B cell (primary cell): ENCODE measurements at regions not wholly inside any gene's neighbourhood (a gene's known extent, or its start where the extent isn't known, plus 50 kb on each side); places are given as distances from the start of the nearest gene placed in this dataset.

Experiments
- ATAC-seq: fragments of 200-7000 bp; cut with Tn5 transposase; one replicate; pipeline ENCODE4 v1.10.0; 2021; ENCODE audit warnings: low read depth, mild to moderate bottlenecking, moderate number of reproducible peaks, moderate library complexity
- CTCF ChIA-PET: fragments of 350-600 bp; sonication (Branson Sonifier 250); formaldehyde crosslinking; loops from one replicate; lab custom pipeline; 2021; ENCODE audit warnings: antibody characterized with exemption, inconsistent platforms; lab: Charles Lee
- POLR2A ChIA-PET: fragments of 350-600 bp; sonication (Branson Sonifier 250); formaldehyde crosslinking; loops from one replicate; lab custom pipeline; 2021; ENCODE audit warnings: antibody characterized with exemption; lab: Charles Lee
- DNase-seq: peaks from one replicate; pipeline ENCODE4 v3.0.0; 2013
- H2AFZ ChIP-seq: 2 replicates; pipeline ENCODE4 v1.6.1; 2012; ENCODE audit warnings: mild to moderate bottlenecking, low read depth, low read length; ENCODE audit not compliant: insufficient read depth, poor library complexity, severe bottlenecking
- H3K27ac ChIP-seq, 2 donors: 1 replicate in 1 of 2; 2 replicates in 1 of 2; pipeline ENCODE4 v1.5.1; 2012 to 2013; ENCODE audit warnings: low read length in 2 of 2, mild to moderate bottlenecking in 2 of 2, moderate library complexity in 1 of 2
- H3K27me3 ChIP-seq, 4 experiments: fragments of 200-600 bp in 1 of 4; sonication (generic) in 1 of 4; replicated peaks in 1 of 4; 1 replicate in 2 of 4; 2 replicates in 2 of 4; pipeline versions ENCODE4 v1.6.1 to v1.7.0; 2013 to 2016; ENCODE audit warnings: low read length in 3 of 4, mild to moderate bottlenecking in 2 of 4, mixed read lengths in 1 of 4, moderate library complexity in 1 of 4; ENCODE audit not compliant: insufficient read depth in 4 of 4, control insufficient read depth in 3 of 4; ENCODE audit errors: control extremely low read depth in 1 of 4
- H3K36me3 ChIP-seq, 2 experiments: replicated peaks in 1 of 2; 1 replicate in 1 of 2; 2 replicates in 1 of 2; pipeline versions ENCODE4 v1.6.1 to v1.7.1; 2013; ENCODE audit warnings: low read length in 1 of 2; ENCODE audit not compliant: insufficient read depth in 2 of 2, control insufficient read depth in 1 of 2; ENCODE audit errors: control extremely low read depth in 1 of 2, extremely low read depth in 1 of 2
- H3K4me1 ChIP-seq, 2 donors: fragments of 200-600 bp in 1 of 2; sonication (generic) in 1 of 2; 1 replicate in 1 of 2; 2 replicates in 1 of 2; pipeline versions ENCODE4 v1.5.1 to v1.6.1; 2013 to 2017; ENCODE audit warnings: low read length in 2 of 2; ENCODE audit not compliant: control insufficient read depth in 2 of 2, insufficient read depth in 2 of 2
- H3K4me2 ChIP-seq: replicated peaks from 2 replicates; pipeline ENCODE3; 2012; ENCODE audit warnings: mild to moderate bottlenecking, low read depth, low read length; ENCODE audit not compliant: poor library complexity, severe bottlenecking
- H3K4me3 ChIP-seq, 5 experiments: fragments of 200-600 bp in 1 of 5; sonication (generic) in 1 of 5; 1 replicate in 3 of 5; 2 replicates in 2 of 5; pipeline versions ENCODE4 v1.5.1 to v1.7.0; 2011 to 2016; ENCODE audit warnings: low read length in 4 of 5, mild to moderate bottlenecking in 4 of 5, low read depth in 2 of 5, control low read depth in 1 of 5, moderate library complexity in 1 of 5; ENCODE audit not compliant: insufficient read depth in 1 of 5; ENCODE audit errors: control extremely low read depth in 1 of 5, extremely low read depth in 1 of 5
- H3K79me2 ChIP-seq: fragments of 200-600 bp; sonication (generic); one replicate; pipeline ENCODE4 v1.6.0; 2016; ENCODE audit warnings: low read length; ENCODE audit not compliant: control insufficient read depth, insufficient read depth
- H3K9ac ChIP-seq: fragments of 200-600 bp; sonication (generic); 2 replicates; pipeline ENCODE4 v1.6.1; 2017; ENCODE audit warnings: mild to moderate bottlenecking, low read length, moderate library complexity
- H3K9me3 ChIP-seq, 3 donors: one replicate each; pipeline versions ENCODE4 v1.6.1 to v1.7.1; 2013; ENCODE audit warnings: low read length in 2 of 3; ENCODE audit not compliant: control insufficient read depth in 2 of 3, insufficient read depth in 1 of 3; ENCODE audit errors: control extremely low read depth in 1 of 3
- H4K20me1 ChIP-seq: 2 replicates; pipeline ENCODE4 v1.6.0; 2012; ENCODE audit warnings: mild to moderate bottlenecking, low read length; ENCODE audit not compliant: insufficient read depth, control insufficient read depth, poor library complexity, severe bottlenecking
- H3K27ac Mint-ChIP-seq: one replicate; pipeline ENCODE4 v1.8.0; 2021; ENCODE audit warnings: mixed read lengths
- H3K27me3 Mint-ChIP-seq: one replicate; pipeline ENCODE4 v1.8.0; 2021; ENCODE audit warnings: mixed read lengths
- H3K4me1 Mint-ChIP-seq: one replicate; pipeline ENCODE4 v1.8.0; 2021; ENCODE audit warnings: mixed read lengths
- H3K4me3 Mint-ChIP-seq: one replicate; pipeline ENCODE4 v1.8.0; 2021; ENCODE audit warnings: mixed read lengths
- H3K9me3 Mint-ChIP-seq: one replicate; pipeline ENCODE4 v1.8.0; 2022; ENCODE audit warnings: mixed read lengths; ENCODE audit not compliant: insufficient read depth
- EZH2 ChIP-seq: IDR thresholded peaks from 2 replicates; pipeline ENCODE4 v1.6.1; 2012; ENCODE audit warnings: borderline replicate concordance, low read depth, mild to moderate bottlenecking, moderate library complexity, low read length; ENCODE audit not compliant: insufficient read depth, poor library complexity, severe bottlenecking
- WGBS: methylation state at CpG from one replicate; pipeline ENCODE4 v1.1.5; 2013; ENCODE audit warnings: missing lambda C conversion rate; ENCODE audit not compliant: insufficient coverage; 5-methylcytosine and 5-hydroxymethylcytosine counted together
- intact Hi-C: fragments of 100-400 bp; cut with micrococcal nuclease; formaldehyde crosslinking; loops from one replicate; pipeline ENCODE4 v1.10.0; 2022
- TF ChIP-seq, protein P1 (sequence below): fragments of 200-600 bp; IDR thresholded peaks from one replicate; pipeline ENCODE4 v1.8.0; 2022; ENCODE audit warnings: antibody characterized with exemption, mild to moderate bottlenecking

DNA sequence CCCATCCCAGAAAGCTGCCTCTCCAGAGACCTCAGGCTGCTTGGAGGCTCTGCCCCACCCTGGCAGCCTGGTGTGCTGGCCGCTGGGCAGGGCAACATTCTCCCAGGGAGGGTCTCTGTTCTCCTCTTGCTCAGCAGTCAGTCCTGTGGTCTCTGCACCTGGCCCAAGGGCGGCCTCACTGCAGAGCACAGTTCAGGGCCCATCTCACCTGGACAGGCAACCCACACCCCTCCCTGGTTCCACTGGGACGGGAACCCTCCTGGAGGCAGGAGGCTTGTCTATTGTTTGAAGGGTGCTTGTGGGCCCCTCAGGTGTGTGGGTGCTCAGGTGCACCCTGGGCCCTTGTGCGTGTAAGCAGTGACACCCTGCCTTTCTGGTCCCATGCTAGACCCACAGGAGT is 67.2 kb upstream of the OTOS start:
- peaks cover 0 to 2% (median 0%) of the 10 kb centered on the region in 4 experiments for H3K27me3 ChIP-seq
- H3K4me1 ChIP-seq: no peaks in the 10 kb centered on the region
- intact Hi-C loops: no loop called here
- no peaks in the 10 kb centered on the region for H3K36me3 ChIP-seq
- no peak overlapping the region for H3K4me3 Mint-ChIP-seq
- peaks cover 0 to 14% (median 0%) of the 10 kb centered on the region in 3 donors for H3K9me3 ChIP-seq
- H3K9me3 Mint-ChIP-seq: no peaks in the 10 kb centered on the region
- WGBS: 77% methylated on average over 2 of the region's 4 CpGs
- no peak overlapping the region for H3K9ac ChIP-seq
- no peak for TF ChIP-seq EZH2
- TF ChIP-seq, protein P1, sequence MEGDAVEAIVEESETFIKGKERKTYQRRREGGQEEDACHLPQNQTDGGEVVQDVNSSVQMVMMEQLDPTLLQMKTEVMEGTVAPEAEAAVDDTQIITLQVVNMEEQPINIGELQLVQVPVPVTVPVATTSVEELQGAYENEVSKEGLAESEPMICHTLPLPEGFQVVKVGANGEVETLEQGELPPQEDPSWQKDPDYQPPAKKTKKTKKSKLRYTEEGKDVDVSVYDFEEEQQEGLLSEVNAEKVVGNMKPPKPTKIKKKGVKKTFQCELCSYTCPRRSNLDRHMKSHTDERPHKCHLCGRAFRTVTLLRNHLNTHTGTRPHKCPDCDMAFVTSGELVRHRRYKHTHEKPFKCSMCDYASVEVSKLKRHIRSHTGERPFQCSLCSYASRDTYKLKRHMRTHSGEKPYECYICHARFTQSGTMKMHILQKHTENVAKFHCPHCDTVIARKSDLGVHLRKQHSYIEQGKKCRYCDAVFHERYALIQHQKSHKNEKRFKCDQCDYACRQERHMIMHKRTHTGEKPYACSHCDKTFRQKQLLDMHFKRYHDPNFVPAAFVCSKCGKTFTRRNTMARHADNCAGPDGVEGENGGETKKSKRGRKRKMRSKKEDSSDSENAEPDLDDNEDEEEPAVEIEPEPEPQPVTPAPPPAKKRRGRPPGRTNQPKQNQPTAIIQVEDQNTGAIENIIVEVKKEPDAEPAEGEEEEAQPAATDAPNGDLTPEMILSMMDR: no peak
- no peak overlapping the region for H3K27ac Mint-ChIP-seq
- ChIA-PET CTCF (no interaction called here), POLR2A (no interaction called here)
- H4K20me1 ChIP-seq: no peaks in the 10 kb centered on the region
- H3K27ac ChIP-seq: no peak overlapping the region
- H3K79me2 ChIP-seq: no peaks in the 10 kb centered on the region
- H2AFZ ChIP-seq: no peak overlapping the region
- H3K4me1 Mint-ChIP-seq: no peaks in the 10 kb centered on the region
- no peak for ATAC-seq
- no peak overlapping the region for H3K4me3 ChIP-seq
- peaks cover 14% of the 10 kb centered on the region for H3K27me3 Mint-ChIP-seq
- no peak overlapping the region for H3K4me2 ChIP-seq
- no peak for DNase-seq

DNA sequence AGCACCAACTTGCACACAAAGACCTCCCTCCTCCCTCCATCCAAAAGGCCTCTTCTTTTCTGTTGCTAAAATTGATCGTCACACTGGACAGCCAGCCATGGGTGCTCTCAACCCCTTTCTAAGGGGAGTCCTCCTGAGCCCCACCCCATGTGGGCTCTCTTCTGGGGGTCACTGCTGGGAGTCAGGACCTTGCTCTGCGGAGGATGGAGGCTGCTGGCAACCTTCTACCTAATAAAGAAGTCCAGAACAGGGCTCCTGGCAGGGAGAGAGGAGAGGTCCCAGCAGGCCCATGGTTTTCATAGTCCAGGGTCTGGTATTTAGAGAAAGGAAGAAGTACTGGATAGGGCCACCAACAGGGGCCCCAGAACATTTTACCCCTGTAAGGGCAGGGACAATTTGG is 67.6 kb upstream of the OTOS start:
- POLR2A ChIA-PET: no interaction called here
- Mint-ChIP-seq H3K4me1 (no peaks in the 10 kb centered on the region), H3K27me3 (peaks cover 9% of the 10 kb centered on the region), H3K9me3 (no peaks in the 10 kb centered on the region), H3K4me3 (no peak overlapping the region), H3K27ac (no peak overlapping the region)
- DNase-seq (no peak), ATAC-seq (no peak)
- no peak overlapping the region for H3K27ac ChIP-seq
- no peak overlapping the region for H3K4me3 ChIP-seq
- no peak for TF ChIP-seq EZH2
- TF ChIP-seq, protein P1: no peak
- CTCF ChIA-PET: no interaction called here
- no peak overlapping the region for H2AFZ ChIP-seq
- 86% methylated on average over 1 of the region's 2 CpGs for WGBS
- no peaks in the 10 kb centered on the region for H4K20me1 ChIP-seq
- peaks cover 0 to 14% (median 0%) of the 10 kb centered on the region in 3 donors for H3K9me3 ChIP-seq
- intact Hi-C loops: no loop called here
- H3K4me1 ChIP-seq: no peaks in the 10 kb centered on the region
- H3K79me2 ChIP-seq: no peaks in the 10 kb centered on the region
- H3K36me3 ChIP-seq: no peaks in the 10 kb centered on the region
- no peak overlapping the region for H3K4me2 ChIP-seq
- peaks cover 0 to 2% (median 0%) of the 10 kb centered on the region in 4 experiments for H3K27me3 ChIP-seq
- H3K9ac ChIP-seq: no peak overlapping the region
